ENCODE measurements at regions not wholly inside any gene's neighbourhood (a gene's known extent, or its start where the extent isn't known, plus 50 kb on each side); places are given as distances from the start of the nearest gene placed in this dataset.

DNA sequence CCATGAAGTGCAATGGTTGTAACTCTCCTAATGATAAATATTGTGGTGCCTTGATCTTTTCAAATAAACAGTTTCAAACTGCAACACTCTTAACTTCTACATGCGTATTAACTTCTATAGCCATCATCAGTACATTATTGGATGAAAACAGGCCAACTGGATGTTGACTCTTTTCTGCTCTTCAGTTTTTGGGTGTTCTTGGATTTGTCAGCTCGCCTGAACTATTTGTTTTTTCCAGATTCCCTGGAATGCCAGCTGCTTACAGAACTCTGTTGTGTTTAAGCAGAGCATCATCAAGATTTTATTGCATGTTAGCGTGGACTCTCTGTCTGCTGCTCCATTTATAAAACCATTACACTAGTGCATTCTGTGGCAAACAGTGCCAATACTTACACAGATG is 626.1 kb downstream of the HDGFL1 start:
- Mint-ChIP-seq H3K4me1 (no peaks in the 10 kb centered on the region), H3K36me3 (no peaks in the 10 kb centered on the region), H3K27ac (no peak overlapping the region), H3K9me3 (no peaks in the 10 kb centered on the region), H3K27me3 (ENCODE audit: insufficient read depth, low read depth) (peaks cover 3% of the 10 kb centered on the region), H3K4me3 (no peak overlapping the region)
- Histone ChIP-seq H3F3A (ENCODE audit: low read depth) (no peaks in the 10 kb centered on the region), H3K4me2 (no peak overlapping the region), H3K27ac (no peak overlapping the region), H3K79me2 (ENCODE audit: low read depth) (no peaks in the 10 kb centered on the region), H3K9me3 (ENCODE audit: low read depth) (no peaks in the 10 kb centered on the region), H2AFZ (replicated peaks) (no peak overlapping the region), H3K4me3 (no peak overlapping the region), H3K4me1 (no peaks in the 10 kb centered on the region), H3K36me3 (no peaks in the 10 kb centered on the region), H3K27me3 (no peaks in the 10 kb centered on the region), H3K9ac (no peak overlapping the region), H4K20me1 (ENCODE audit: low read depth) (no peaks in the 10 kb centered on the region)
- no peak for TF ChIP-seq EZH2 (IDR thresholded peaks at IDR 0.05)
- DNase-seq (ENCODE audit: low spot score), result no peak

DNA sequence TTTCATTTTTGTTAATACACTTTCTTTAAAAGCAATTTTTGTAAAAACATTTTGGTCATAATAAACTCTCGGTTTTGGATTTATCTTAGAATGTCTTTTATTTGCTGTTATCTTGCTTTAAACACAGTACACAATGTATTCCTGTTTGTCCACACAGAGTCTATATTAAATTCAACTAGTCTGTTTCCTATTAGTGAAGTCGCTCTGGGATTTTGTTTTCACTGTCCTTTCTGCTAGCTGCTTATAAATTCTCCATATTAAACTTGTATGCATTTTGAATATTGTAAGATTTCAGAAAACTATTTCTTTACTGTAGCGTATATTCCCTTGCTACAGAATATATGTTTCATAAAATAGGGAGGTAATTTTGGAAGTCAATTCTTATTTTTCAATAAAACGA is 630.2 kb downstream of the HDGFL1 start:
- Histone ChIP-seq H2AFZ (replicated peaks) (no peak overlapping the region), H3K27me3 (no peaks in the 10 kb centered on the region), H3K36me3 (no peaks in the 10 kb centered on the region), H3K4me3 (no peak overlapping the region), H3K4me1 (no peaks in the 10 kb centered on the region), H3K9ac (no peak overlapping the region), H3K27ac (no peak overlapping the region), H3K9me3 (ENCODE audit: low read depth) (no peaks in the 10 kb centered on the region), H3K4me2 (no peak overlapping the region), H3F3A (ENCODE audit: low read depth) (no peaks in the 10 kb centered on the region), H4K20me1 (ENCODE audit: low read depth) (no peaks in the 10 kb centered on the region), H3K79me2 (ENCODE audit: low read depth) (no peaks in the 10 kb centered on the region)
- TF ChIP-seq EZH2phosphoT487 (IDR thresholded peaks at IDR 0.05) (no peak), EZH2 (IDR thresholded peaks at IDR 0.05) (no peak)
- TF ChIP-seq, protein P1, sequence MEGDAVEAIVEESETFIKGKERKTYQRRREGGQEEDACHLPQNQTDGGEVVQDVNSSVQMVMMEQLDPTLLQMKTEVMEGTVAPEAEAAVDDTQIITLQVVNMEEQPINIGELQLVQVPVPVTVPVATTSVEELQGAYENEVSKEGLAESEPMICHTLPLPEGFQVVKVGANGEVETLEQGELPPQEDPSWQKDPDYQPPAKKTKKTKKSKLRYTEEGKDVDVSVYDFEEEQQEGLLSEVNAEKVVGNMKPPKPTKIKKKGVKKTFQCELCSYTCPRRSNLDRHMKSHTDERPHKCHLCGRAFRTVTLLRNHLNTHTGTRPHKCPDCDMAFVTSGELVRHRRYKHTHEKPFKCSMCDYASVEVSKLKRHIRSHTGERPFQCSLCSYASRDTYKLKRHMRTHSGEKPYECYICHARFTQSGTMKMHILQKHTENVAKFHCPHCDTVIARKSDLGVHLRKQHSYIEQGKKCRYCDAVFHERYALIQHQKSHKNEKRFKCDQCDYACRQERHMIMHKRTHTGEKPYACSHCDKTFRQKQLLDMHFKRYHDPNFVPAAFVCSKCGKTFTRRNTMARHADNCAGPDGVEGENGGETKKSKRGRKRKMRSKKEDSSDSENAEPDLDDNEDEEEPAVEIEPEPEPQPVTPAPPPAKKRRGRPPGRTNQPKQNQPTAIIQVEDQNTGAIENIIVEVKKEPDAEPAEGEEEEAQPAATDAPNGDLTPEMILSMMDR (IDR thresholded peaks at IDR 0.05), result no peak
- peaks cover 3% of the 10 kb centered on the region for H3K27me3 Mint-ChIP-seq (ENCODE audit: insufficient read depth, low read depth)
- no peaks in the 10 kb centered on the region for H3K36me3 Mint-ChIP-seq
- H3K4me3 Mint-ChIP-seq, result no peak overlapping the region
- H3K27ac Mint-ChIP-seq, result no peak overlapping the region
- no peaks in the 10 kb centered on the region for H3K4me1 Mint-ChIP-seq
- no peaks in the 10 kb centered on the region for H3K9me3 Mint-ChIP-seq
- no peak for DNase-seq (ENCODE audit: low spot score)

DNA sequence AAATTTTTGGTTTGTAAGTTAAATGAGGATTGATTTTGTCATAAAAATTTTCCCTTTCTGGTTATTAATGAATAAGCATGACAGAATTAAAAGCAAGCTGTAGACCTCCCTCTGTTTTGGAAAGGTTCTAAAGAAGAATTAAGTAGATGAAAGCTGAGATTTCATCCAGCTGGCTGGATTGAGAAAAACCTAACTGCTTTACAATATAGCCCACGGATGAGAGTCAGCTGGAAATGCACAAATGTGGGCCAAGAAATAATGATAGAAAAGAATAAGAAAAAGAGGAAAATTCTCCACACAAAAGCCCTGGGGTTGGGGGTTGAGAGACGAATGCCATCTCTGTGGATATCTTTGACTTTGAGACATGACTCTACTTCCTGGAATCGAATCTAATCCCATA is 631.6 kb downstream of the HDGFL1 start:
- no peaks in the 10 kb centered on the region for H3K79me2 ChIP-seq (ENCODE audit: low read depth)
- H3K27me3 ChIP-seq, result no peaks in the 10 kb centered on the region
- TF ChIP-seq EZH2 (IDR thresholded peaks at IDR 0.05) (no peak), EZH2phosphoT487 (IDR thresholded peaks at IDR 0.05) (no peak)
- TF ChIP-seq, protein P1 (IDR thresholded peaks at IDR 0.05), result no peak

DNA sequence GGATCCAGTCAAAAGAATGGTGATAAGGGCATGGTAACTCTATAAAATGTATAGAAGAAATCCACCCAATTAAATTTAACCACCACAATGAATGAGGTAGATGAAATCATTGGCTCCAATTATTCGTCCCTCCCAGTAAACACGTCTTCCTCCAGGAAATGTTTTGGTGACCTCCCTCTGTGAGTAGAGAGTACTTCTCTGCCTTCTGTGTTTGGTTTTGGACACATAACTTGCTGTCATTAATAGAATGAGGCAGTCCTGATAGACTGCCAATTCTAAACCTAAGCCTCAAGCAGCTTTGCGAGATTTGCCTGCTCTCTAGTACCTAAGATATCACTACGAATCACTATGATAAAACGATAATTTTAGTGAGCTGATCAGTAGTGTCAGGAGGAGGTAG is 632.8 kb downstream of the HDGFL1 start:
- H4K20me1 ChIP-seq (ENCODE audit: low read depth), result no peaks in the 10 kb centered on the region
- no peaks in the 10 kb centered on the region for H3K9me3 ChIP-seq (ENCODE audit: low read depth)
- no peak overlapping the region for H3K27ac ChIP-seq
- Mint-ChIP-seq H3K36me3 (no peaks in the 10 kb centered on the region), H3K4me3 (no peak overlapping the region), H3K9me3 (peaks cover 4% of the 10 kb centered on the region), H3K27me3 (ENCODE audit: insufficient read depth, low read depth) (no peaks in the 10 kb centered on the region), H3K27ac (no peak overlapping the region), H3K4me1 (no peaks in the 10 kb centered on the region)
- TF ChIP-seq, protein P1 (IDR thresholded peaks at IDR 0.05), result no peak
- TF ChIP-seq EZH2 (IDR thresholded peaks at IDR 0.05) (no peak), EZH2phosphoT487 (IDR thresholded peaks at IDR 0.05) (no peak)
- no peak for DNase-seq (ENCODE audit: low spot score)
- no peak overlapping the region for H2AFZ ChIP-seq (replicated peaks)
- no peak overlapping the region for H3K4me2 ChIP-seq
- no peaks in the 10 kb centered on the region for H3K79me2 ChIP-seq (ENCODE audit: low read depth)
- no peaks in the 10 kb centered on the region for H3K4me1 ChIP-seq
- H3K36me3 ChIP-seq, result no peaks in the 10 kb centered on the region
- no peak overlapping the region for H3K4me3 ChIP-seq
- H3K9ac ChIP-seq, result no peak overlapping the region
- no peaks in the 10 kb centered on the region for H3F3A ChIP-seq (ENCODE audit: low read depth)
- H3K27me3 ChIP-seq, result no peaks in the 10 kb centered on the region

More for the DNA sequence above, 631.6 kb downstream of the HDGFL1 start:
- H3K4me1 ChIP-seq, result no peaks in the 10 kb centered on the region
- no peak for DNase-seq (ENCODE audit: low spot score)
- no peak overlapping the region for H3K4me3 Mint-ChIP-seq
- H3K9me3 Mint-ChIP-seq, result peaks cover under 1% of the 10 kb centered on the region
- no peak overlapping the region for H3K4me3 ChIP-seq
- H3K4me1 Mint-ChIP-seq, result no peaks in the 10 kb centered on the region
- no peaks in the 10 kb centered on the region for H3K9me3 ChIP-seq (ENCODE audit: low read depth)
- H3K4me2 ChIP-seq, result no peak overlapping the region
- H3K9ac ChIP-seq, result no peak overlapping the region
- H3K27me3 Mint-ChIP-seq (ENCODE audit: insufficient read depth, low read depth), result peaks cover 3% of the 10 kb centered on the region
- no peaks in the 10 kb centered on the region for H4K20me1 ChIP-seq (ENCODE audit: low read depth)
- no peaks in the 10 kb centered on the region for H3F3A ChIP-seq (ENCODE audit: low read depth)
- H3K36me3 Mint-ChIP-seq, result no peaks in the 10 kb centered on the region
- no peak overlapping the region for H2AFZ ChIP-seq (replicated peaks)
- no peak overlapping the region for H3K27ac ChIP-seq
- no peaks in the 10 kb centered on the region for H3K36me3 ChIP-seq
- no peak overlapping the region for H3K27ac Mint-ChIP-seq

Measured in neural progenitor cell (in vitro differentiated cells).